HG03103 (cell line): ENCODE measurements at regions not wholly inside any gene's neighbourhood (a gene's known extent, or its start where the extent isn't known, plus 50 kb on each side); places are given as distances from the start of the nearest gene placed in this dataset.

Source experiments
- ATAC-seq: cut with Tn5 transposase; IDR thresholded peaks from one replicate; pipeline ENCODE4 v1.9.1; 2021; ENCODE audit warnings: low read depth; ENCODE audit not compliant: unreplicated experiment

DNA sequence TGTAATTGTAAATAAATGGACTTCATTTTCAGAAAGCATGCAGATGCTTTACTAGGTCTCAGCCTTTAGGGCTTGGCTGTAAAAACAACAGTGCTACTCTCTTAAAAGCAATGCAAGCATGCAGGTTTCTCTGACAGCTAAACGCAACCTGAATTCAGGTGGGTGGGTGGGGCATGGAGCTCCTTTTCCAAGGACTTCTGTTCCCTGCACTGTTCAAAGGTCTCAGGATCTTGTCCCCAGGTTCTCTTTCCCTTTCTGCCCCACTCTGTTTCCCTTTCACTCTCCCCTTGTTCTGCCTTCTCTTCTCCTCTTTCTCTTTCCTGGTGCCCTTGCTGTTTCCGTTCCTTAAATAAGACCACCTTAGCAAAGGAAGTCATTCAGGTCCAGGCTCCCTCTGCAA lies 1527.5 kb upstream of the SLC10A2 start:
- ATAC-seq, result no peak

- ATAC-seq, result no peak
Observed at GRCh38 chr13:104593251-104593576, 1527.0 kb upstream of the SLC10A2 start.

- no peak for ATAC-seq
Observed at GRCh38 chr13:104592545-104593250, 1526.5 kb upstream of the SLC10A2 start.

DNA sequence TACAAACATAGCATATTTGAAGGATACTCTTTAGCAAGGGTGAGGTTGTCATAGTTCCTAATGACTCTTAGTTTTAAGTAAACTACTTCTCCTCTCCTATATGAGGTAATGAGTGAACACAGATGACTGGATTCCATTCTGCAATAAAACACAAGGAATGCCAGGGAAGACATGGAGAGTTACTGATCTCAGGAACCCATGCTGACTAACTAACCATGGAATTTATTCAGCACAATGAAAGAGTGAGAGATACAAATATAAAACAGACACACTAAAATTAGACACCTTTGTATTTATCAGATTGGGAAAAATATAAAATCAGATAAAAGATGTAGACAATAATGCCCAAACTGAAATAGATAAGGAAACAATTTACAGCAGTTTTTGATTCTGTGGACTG lies 1525.9 kb upstream of the SLC10A2 start:
- no peak for ATAC-seq

GRCh38 chr13:104586051-104586746 lies 1520.0 kb upstream of the SLC10A2 start:
- ATAC-seq, result no peak

DNA sequence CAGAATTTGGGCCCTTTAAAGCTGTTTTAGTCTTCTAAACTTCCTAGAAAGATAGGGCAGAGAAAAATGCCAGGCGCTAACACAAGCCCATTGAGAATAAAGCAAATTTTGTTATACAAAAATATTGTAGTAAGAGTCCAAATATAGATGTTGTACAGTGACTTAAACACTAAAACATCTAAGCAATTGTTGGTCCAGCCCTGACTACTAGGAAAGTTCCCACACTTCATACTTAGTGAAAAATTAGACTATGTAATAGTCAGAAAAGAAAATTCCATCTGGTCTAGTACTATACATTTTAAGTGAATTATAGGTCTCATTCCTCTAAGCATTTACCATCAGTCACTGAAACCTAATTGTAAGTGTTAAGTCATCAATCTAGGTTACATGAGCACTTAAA lies 1518.3 kb upstream of the SLC10A2 start:
- ATAC-seq, result no peak

DNA sequence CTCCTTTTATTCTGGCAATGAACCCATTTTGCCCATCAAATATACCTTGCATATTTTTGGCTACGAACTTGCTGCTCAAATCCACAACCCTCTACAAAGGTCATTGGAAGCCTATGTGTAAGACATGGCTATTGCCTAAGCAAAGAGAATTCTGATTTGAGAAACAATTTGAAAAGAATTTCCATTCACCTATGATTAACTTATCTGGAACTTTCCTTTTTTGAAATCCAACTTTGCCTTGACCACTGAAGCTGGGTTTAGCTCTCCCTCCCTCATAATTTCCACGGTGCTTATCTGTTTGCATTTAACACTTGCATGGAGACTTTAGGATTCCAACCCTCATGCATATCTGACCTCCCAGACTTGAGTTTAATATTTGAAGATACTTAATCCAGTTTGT lies 1514.7 kb upstream of the SLC10A2 start:
- no peak for ATAC-seq

DNA sequence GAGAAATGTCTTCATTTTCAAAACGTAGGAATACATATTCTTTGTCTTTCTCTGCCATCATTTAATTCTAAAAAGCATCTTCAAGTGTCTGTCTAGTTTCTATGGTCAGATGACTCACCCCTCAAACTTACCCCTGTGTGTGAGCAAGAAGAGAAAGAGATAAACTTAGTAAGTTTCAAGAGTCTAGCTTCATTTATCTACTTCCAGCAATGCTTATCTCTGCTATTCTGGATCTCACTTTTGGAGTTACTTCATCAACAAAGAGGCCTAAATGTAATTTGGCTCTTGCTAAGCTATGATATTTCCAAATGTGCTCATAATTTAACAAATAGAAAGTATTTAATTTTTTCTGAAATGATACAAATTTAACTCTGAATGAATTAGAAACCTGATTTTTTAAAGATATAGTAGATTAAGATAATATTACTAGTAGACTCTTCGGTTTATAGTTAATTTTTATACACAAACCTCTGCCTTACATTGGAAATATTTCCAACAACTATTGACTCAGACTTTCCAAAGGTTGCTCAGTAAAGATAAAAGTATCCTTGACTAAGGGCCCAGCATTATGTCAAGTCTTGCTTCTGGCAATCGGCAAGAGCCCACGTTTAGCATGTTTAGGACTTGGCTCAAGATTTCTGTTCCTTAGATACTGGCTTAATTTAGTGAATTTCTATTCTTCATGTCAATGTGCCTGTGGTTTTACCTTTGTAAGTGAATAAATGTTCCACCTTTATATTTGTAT lies 1511.0 kb upstream of the SLC10A2 start:
- no peak for ATAC-seq

GRCh38 chr13:104571893-104572229 lies 1505.6 kb upstream of the SLC10A2 start:
- ATAC-seq, result no peak

DNA sequence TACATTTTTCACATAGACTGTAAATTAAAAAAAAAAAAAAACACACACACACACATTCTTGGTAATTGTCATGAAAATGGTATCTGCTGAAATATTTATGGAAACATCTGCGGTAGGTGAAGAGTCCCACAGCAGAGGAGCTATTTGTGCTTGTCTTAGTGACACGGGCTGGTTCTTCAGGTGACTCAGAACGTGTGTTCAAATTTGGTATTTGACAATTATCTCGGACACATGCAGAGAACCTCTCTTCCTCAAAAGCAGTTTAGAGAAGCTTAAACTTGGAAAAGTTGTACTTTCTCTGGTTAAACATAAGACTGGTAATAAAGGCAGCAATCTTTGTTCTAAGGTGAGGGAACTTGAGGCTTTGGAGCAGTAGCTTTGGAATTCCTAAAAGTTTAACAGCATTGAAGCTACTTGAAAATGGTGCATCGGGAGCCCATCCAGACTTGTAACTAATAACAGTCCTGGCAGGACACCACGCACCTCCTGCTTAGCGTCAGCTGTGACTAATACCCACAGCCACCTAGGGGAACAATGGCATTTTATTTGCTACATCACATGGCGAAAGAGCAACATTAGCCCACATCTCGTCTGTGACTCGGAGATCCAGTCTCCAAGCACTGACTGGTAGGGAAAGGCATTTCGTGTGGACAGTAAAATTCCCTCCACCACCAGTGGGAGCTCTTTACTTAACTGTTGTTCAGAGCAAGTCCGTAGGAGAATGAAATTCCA lies 1505.1 kb upstream of the SLC10A2 start:
- ATAC-seq, result no peak

DNA sequence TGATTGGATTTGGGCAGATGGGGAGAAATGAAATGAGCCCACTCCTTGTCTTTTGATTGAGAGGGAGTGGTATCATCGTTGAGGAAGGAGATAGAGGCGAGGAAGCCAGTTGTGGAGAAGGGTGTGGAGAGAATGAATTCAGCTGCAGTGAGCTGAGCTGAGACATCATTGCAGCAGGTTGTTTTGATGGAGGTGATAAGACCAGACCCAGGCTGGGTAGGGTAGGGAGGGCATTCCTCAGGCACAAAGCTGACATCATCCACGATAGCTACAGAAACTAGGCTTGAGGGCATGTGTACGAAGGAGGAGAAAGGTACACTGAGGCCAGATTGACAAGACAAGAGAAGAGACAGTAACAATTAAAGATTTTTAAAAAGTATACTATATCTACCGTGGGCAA lies 1500.9 kb upstream of the SLC10A2 start:
- ATAC-seq, result no peak

DNA sequence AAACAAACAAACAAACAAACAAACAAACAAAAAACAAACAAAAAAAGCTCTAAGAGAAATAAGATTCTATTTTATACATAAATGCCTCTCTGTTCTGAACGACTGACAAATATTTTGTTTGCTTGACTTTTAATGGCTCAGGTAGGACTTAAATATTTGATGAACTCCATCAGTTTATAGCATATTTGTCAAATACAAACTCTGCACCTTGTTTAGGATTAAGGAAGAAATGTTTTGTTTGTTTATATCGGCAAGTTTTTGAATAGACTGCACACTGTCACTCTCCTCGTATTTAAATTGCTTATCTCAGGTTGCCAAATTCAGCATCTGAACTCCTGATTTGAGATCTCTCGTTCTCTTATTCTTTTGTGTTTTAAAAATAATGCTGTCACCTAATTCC lies 1499.7 kb upstream of the SLC10A2 start:
- no peak for ATAC-seq

DNA sequence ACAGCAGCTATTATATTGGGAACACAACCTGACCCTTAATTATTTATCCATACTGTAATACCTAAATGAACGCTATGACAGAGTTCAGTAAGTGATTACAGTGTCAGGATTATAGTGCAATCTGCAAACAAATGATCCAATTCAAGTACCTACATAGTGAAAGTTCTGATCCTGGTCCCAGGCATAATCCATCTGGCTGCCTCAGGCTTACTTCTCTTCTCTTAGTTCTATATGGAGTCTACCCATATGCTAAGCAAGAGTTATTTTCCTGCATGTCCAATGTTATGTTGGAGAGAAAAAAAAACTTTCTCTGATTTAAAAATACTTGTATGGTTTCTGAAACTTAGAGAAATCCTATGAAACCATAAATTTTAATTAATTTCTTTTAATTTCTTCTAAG lies 1487.7 kb upstream of the SLC10A2 start:
- ATAC-seq, result no peak

- ATAC-seq, result no peak
Observed at GRCh38 chr13:104553186-104553585, 1487.0 kb upstream of the SLC10A2 start.

GRCh38 chr13:104534847-104535246 lies 1468.6 kb upstream of the SLC10A2 start:
- no peak for ATAC-seq

- no peak for ATAC-seq
Observed at GRCh38 chr13:104532132-104532531, 1465.9 kb upstream of the SLC10A2 start.

DNA sequence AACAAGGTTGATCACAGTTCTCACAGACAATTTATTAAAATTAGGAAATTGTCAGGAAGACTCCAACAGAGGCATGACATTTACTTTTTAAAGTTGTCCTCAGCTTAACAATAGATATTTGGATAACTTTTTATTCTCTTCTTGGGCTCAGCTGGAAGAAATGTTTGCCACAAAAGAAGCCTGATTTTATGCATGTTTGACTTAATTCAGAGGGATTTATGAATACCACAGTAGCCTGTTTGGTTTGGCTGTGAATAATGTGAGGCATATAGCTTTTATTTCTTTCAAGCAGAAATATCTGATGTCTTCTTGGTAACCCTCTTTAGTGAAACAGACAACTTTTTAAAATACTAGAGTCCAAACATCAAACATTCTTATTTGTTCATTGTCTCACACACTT lies 1464.5 kb upstream of the SLC10A2 start:
- no peak for ATAC-seq

- no peak for ATAC-seq
Observed at GRCh38 chr13:104526561-104526960, 1460.3 kb upstream of the SLC10A2 start.

- no peak for ATAC-seq
Observed at GRCh38 chr13:104525467-104525866, 1459.2 kb upstream of the SLC10A2 start.

DNA sequence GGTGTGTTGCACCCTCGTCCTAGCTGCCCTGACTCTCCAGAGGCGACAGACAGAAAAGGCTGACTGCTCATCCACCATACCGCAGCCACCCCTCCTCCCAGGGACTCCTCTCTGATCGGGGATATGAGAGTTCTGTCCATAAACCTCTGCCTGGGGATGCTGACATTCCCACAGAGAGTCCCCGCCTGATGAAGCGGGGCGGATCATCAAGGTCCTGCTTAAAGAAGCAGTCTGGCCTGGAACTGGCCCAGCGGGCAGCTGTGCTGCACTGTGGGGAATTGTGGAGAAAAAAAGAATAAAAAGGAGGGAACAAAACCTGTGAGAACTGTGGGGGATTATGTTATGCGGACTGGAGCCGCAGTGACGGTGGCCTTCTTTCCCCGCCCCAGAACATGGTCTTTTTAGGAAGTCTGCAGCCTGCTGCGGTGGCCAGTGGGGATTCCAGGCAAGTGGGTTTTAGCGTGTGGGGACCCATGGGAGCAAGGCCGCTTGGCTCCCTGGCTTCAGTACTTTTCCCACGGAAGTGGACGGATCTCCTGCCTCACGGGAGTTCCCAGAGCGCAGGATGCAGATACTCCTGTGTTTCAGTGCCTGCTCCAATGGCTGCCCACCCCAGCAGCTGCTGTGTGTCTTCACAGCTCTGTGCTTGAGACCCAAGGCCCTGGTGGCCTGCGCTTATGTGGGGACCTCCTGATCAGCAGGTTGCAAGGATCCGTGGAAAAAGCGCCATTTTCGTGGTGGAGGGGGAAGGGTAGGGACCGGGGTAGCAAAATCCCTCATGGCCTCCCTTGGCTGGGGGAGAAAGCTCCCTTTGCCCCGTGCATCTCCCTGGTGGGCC lies 1456.2 kb upstream of the SLC10A2 start:
- no peak for ATAC-seq
